GM18498 (cell line): ENCODE measurements at regions not wholly inside any gene's neighbourhood (a gene's known extent, or its start where the extent isn't known, plus 50 kb on each side); places are given as distances from the start of the nearest gene placed in this dataset.

ENCODE experiments used
- ATAC-seq: cut with Tn5 transposase; IDR thresholded peaks from one replicate; pipeline ENCODE4 v1.9.1; 2021; ENCODE audit warnings: mild to moderate bottlenecking, moderate library complexity; ENCODE audit not compliant: unreplicated experiment

DNA sequence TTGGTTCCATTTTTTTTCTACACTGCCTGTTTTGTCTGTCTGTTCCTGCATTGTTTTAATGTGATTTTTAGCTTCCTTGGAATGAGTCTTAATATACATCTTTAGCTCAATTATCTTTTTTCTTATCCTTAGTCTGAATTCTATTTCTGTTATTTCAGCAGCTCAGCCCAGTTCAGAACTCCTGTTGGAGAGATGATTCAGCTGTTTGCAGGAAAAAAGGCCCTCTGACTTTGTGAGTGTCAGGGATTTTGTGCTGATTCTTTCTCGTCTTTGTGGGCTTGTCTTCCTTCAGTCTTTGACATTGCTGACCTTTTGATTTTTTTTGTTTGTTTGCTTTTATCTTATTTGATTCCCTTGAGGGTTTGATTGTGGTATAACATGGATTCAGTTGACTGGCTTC is 343.2 kb upstream of the TRAM1L1 start:
- no peak for ATAC-seq

- ATAC-seq, result no peak
These were observed 343.7 kb upstream of the TRAM1L1 start for GRCh38 chr4:117429061-117429460.

DNA sequence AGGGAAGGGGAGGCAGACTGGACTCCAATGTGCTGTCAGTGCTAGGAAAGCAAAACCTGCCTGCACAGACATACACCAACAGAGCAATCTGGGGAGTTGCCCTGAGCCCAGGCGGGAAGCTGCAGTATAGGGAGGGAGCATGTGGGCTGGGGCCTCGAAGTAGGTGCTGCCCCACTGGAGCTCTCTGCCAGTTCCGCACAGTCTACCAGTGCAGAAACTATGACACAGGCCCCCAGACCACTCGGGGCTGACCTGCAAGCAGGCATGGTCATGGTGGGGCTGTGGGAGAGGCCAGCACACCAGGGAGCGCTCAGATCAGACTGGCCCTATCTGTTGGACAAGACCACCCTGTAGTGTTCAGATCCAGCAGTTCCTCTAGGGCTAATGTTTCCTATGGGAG is 344.1 kb upstream of the TRAM1L1 start:
- ATAC-seq, result no peak

DNA sequence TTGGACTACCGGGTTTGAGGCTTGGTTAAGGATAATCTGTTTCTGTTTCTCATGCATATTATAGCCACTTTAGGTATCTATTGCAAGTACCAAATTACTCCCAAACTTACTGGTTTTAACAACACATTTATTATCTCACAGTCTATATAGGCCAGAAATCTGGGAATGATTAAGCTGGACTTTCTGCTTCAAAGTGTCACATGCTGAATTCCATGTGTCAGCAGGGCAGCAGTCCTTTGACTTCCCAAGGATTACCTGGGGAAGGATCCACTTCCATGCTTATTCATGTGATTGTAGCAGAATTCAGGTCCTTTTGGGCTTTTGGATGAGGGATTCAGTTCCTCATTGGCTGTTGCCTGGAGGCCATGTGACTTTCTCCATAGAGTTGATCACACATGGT is 349.0 kb upstream of the TRAM1L1 start:
- no peak for ATAC-seq

DNA sequence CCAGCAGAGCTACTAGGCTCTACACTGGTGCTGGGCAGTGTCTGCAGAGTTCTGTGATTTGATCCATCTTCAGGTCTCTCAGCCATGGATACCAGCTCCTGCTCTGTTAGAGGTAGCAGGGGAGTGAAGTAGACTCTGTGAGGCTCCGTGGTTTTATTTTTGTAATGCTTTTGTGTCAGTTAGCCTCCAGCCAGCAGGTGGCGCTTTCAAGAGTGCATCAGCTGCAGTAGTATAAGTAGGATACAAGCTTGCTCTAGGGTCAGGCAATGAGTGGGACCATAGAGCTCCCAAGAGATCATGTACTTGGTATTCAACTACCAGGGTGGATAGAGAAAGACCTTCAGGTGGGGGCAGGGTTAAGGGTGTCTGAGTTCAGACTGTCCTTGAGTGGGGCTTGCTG is 362.5 kb upstream of the TRAM1L1 start:
- ATAC-seq, result no peak

DNA sequence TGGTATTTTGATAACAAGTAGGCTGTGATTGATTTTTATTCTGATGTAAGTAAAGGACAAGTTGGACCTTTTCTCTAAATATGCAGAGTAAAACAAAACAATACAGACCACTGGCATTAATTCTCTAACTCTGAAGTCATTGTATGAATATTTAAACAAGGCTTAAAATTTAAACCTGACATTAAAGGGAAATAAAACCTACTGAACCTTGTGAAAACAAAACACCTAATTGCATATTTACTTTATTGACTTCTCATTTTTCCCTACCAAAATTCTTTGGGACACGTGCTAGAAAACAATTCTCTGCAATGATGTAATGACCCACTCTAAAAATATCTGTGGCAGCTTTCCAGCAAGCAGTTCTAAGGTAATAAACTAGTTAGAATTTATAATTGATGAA is 369.7 kb upstream of the TRAM1L1 start:
- ATAC-seq, result no peak

GRCh38 chr4:117466388-117466787 is 381.0 kb upstream of the TRAM1L1 start:
- no peak for ATAC-seq

DNA sequence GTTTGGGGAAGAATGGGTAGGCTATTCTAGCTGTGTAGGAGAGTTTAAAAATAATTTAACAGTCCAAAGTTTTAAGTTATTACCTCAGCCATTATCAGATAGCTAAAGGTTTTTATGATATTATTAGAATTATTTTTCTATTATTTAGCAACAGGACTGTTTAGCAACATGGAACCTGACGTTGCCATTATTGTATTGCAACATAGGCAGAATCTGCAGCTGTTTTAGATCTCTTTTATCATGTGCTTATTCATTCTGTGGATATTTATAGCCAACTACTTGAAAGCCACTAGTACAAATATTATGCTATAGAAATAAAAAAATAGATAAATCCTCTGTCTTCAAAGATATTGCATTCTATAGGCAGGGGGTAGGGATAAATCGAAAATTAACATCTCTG is 382.0 kb upstream of the TRAM1L1 start:
- ATAC-seq, result no peak

- ATAC-seq, result no peak
These were observed 389.6 kb upstream of the TRAM1L1 start for GRCh38 chr4:117474987-117475386.

DNA sequence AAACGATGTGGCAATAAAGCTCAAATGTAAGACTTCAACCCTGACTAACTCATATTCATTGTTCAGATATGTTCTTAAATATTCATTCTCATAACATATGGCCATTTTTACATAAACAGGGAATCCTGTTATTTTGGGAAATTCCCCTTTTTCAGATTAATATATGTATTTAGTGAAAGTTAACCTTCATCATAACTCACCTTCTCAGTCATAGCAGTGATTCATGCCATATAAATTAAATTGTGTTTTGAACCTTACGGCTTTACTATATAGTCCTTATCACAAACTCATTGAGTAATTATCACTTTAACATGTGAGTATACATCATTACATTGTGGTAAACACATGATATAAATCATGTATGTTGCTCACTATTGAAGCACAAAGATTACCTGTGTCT is 392.5 kb upstream of the TRAM1L1 start:
- ATAC-seq, result no peak

GRCh38 chr4:117478702-117479101 is 393.3 kb upstream of the TRAM1L1 start:
- ATAC-seq, result no peak

DNA sequence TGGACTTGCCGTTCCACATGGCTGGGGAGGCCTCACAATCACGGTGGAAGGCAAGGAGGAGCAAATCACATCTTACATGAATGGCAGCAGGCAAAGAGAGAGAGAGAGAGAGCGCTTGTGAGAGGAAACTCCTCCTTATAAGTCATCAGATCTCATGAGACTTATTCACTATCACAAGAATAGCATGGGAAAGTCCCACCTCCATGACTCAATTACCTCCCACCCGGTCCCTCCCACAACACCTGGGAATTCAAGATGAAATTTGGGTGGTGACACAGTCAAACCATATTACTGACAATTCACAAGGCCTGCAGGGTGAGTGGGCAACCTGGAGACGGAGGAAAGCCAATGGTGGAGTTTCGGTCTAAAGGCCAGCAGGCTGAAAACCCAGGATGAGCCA is 394.3 kb upstream of the TRAM1L1 start:
- no peak for ATAC-seq

GRCh38 chr4:117481742-117482141 is 396.4 kb upstream of the TRAM1L1 start:
- no peak for ATAC-seq

DNA sequence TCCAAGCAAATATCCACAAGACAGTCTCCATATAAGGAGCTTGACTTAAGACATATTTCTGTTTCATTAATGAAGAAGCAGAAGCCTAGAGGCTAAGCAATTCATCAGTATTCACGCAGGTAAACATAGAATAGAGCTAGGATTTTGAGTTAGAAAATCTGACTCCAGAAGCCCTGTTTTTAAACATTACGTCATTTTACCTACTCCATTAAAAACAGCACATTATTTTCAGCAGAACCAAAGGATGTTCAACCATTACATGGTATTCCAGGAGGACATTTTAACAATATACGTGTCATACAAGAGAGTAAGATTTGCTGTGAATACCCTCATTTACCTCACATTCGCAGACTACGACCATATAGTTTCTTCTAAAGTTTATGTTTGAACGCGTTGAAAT is 403.3 kb upstream of the TRAM1L1 start:
- ATAC-seq, result no peak

DNA sequence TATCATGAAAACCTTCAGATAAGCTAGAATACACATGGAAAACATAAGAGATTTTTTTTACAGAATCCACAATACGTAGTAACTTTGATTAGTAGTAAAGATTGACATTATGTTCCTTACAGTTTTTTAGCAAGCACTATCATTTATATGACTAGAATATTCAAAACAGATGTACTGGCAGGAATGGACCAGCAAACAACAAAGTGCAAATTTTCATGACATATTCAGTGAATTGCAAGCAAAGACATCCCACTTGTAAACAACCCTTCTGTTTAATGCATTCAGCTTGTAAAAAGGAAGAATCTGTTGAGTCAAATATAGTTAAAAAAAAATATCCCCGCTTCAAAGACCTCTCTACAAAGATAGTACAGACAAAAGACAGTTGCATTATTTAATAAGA is 403.7 kb upstream of the TRAM1L1 start:
- no peak for ATAC-seq

DNA sequence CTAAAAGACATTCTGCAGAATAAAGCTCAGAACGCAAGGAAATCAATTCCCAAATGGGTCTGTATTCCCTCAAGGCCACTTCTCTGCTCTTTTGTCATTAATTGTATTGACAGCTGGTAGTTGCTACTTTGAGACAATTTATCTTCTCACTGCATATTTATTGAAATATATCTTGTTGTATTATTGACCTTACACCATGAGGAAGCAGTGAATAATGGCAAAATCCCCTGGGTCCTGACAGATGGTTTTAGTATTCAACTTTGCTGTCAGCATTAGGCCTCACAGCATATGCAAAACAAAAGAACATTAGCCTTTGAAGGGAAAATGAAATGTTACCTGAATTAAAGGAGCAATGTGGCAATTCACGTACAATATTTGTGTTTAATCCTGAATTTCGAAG is 406.1 kb upstream of the TRAM1L1 start:
- ATAC-seq, result no peak

DNA sequence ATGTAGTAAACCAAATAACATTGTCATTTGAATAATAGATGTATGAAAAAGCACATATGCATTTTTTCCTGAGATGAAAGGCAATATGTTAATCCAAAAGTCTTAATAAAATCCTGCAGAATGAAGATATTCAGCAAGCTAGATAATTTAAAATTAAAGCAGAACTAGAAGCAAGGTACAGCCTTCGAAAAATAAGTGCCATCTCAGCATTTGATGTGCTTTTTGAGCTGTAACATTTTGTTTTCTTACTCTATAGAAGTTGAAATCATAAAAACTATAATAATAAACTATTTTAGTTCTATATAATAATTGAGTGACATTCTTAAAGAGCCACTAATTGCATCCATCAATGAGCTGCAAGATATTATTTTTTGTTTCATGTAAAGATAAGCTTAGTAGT is 410.4 kb upstream of the TRAM1L1 start:
- ATAC-seq, result no peak

- no peak for ATAC-seq
These were observed 427.0 kb upstream of the TRAM1L1 start for GRCh38 chr4:117512414-117512813.

GRCh38 chr4:117514391-117515175 is 429.2 kb upstream of the TRAM1L1 start:
- no peak for ATAC-seq

GRCh38 chr4:117515921-117516320 is 430.5 kb upstream of the TRAM1L1 start:
- ATAC-seq, result no peak

DNA sequence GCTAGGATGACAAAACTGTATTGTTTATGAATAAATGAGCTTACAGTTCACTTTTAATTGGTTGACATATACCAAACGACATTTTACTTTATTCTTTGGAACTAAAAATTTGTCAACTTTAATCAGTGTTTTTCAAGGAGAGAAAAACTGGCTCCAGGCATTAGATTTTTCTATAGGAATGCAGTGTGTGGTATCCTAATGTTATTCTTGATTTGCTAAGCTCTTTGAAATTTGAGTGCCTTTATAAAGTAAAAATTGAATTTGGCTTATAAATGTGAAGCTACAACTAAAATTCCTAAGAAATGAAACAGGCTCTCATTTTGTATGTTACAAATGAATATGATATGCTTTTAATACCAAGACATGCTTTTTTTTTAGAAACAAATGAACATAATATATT is 442.2 kb upstream of the TRAM1L1 start:
- no peak for ATAC-seq

- no peak for ATAC-seq
These were observed 444.0 kb upstream of the TRAM1L1 start for GRCh38 chr4:117529401-117529800.

DNA sequence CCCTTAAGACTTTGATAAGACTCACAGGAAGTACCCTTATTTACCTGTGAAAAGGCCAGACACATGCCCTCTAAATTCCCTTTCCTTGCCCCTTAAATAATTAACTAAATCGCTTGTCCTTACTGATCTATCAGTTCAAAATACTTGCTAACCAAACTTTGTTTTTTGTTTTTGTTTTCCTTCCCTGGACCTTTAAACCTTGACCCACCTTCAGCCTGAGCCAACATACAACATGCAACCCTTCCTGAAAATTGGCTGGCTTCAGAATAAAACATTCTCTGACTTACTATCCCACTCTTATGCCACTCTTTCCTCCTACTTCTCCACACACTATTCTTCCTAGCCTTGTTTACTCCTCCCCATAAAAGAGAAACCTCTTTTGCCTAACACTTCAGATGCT is 448.1 kb upstream of the TRAM1L1 start:
- no peak for ATAC-seq
